ENCODE measurements at regions not wholly inside any gene's neighbourhood (a gene's known extent, or its start where the extent isn't known, plus 50 kb on each side); places are given as distances from the start of the nearest gene placed in this dataset.

DNA sequence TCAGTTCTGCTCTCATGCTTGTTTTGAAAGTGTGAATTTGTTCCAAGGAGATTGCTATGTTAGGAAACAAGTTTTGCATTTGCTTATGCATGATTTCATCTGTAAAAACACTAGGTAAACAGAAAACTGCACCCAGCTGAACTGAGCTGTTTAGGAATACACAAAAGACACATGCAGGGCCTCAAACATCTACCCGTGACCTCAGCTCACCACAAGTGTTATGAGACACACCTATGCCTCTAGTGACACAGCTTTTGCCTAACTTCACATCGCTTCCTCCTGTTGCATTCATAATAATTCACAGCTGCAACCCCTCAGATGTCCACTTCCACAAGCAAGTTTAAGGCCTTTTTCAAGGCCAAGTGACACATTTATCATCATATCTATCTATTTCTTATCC, 98.0 kb upstream of the SLC24A3 start:
- no peak for TF ChIP-seq CTCF (IDR thresholded peaks at IDR 0.05; ENCODE audit: poor library complexity, severe bottlenecking)
- TF ChIP-seq POLR2AphosphoS5 (IDR thresholded peaks at IDR 0.05), result no peak
- TF ChIP-seq SMC3 (conservative IDR thresholded peaks at IDR 0.05; ENCODE audit: poor library complexity), result no peak
- no peak for TF ChIP-seq EZH2 (IDR thresholded peaks at IDR 0.05; ENCODE audit: borderline replicate concordance, insufficient read depth, low read length, poor library complexity, severe bottlenecking)
- TF ChIP-seq REST (IDR thresholded peaks at IDR 0.05; ENCODE audit: borderline replicate concordance), result no peak
- no peak for TF ChIP-seq RAD21 (conservative IDR thresholded peaks at IDR 0.05)
- no peak for TF ChIP-seq TAF1 (IDR thresholded peaks at IDR 0.05; ENCODE audit: low read depth)
- TF ChIP-seq EP300 (conservative IDR thresholded peaks at IDR 0.05; ENCODE audit: poor library complexity, severe bottlenecking), result no peak
- TF ChIP-seq MXI1 (conservative IDR thresholded peaks at IDR 0.05; ENCODE audit: poor library complexity, severe bottlenecking), result no peak

All from neural cell (in vitro differentiated cells).